HG02840 (cell line): ENCODE measurements at regions not wholly inside any gene's neighbourhood (a gene's known extent, or its start where the extent isn't known, plus 50 kb on each side); places are given as distances from the start of the nearest gene placed in this dataset.

Source experiments
- ATAC-seq: cut with Tn5 transposase; IDR thresholded peaks from one replicate; pipeline ENCODE4 v1.9.1; 2021; ENCODE audit warnings: mild to moderate bottlenecking, moderate library complexity, moderate number of reproducible peaks; ENCODE audit not compliant: unreplicated experiment, low FRiP score

DNA sequence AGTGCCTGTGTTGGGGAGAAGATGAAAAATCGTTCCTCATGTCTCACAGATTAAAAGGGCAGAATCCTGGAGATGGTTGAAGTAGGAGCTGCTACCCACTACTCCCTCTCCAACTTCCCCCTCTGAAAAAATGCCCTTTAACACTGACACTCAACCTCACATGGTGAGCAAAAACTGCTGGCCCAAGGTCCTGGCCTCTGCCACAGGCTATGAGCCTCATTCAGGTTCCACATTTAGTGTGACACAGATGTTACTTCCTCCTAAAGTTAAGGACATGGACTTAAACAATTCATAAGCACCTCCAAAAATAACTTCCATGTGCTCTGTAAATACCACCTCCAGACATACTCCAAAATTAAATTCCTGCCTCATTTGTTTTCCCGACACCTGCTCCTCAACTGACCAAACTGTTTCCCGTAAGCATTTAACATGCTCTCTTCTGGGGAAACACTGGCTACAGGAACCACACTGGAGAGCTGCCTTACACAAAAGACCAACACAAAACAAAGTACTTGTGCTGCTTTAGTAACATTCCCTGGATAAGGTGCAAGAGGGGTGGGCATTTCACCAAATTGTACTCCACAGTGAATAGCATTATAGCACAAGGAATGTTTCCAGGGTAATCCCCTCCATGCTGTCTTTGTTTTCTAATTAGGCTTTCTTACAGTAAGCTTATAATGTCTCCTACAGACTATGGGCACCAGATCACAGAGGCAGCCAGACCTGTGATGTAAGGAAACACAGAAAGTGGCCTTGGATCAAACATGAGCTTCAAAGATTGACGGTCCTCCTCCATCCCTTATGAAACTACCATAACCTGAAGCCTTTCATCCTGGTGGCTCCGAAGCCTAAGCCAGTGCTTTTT lies 57.0 kb downstream of the PHLDA1 start:
- ATAC-seq = no peak

DNA sequence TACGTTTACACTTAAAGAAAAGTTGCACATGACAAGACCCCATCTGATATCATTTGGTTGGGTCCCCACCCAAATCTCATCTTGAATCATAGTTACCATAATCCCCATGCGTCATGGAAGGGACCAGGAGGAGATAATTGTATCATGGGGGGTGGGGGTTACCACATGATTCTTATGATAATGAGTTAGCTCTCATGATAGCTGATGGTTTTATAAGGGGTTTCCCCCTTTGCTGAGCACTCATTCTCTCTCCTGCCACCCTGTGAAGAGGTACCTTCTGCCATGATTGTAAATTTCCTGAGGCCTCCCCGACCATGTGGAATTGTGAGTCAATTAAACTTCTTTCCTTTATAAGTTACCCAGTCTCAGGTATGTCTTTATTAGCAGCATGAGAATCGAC lies 60.3 kb downstream of the PHLDA1 start:
- ATAC-seq = no peak

DNA sequence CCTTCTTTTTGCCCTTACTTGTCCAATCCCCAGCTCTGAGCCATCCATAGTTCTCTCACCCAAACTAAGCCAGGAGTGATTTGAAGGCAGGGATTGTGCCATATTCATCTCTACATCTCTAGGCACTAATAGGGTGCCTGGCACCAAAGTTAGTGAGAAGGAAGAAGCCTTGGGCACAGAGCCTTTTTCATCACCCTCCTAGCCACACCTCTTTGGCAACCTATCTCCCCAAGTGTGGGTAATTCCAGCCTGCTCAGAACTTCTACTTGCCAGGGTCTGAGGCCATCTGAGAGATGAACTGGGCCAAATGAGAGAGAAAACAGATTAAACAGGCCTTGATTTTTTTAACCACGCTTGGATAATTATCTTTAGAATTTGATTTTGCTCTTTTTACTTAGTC lies 61.3 kb downstream of the PHLDA1 start:
- ATAC-seq = no peak

DNA sequence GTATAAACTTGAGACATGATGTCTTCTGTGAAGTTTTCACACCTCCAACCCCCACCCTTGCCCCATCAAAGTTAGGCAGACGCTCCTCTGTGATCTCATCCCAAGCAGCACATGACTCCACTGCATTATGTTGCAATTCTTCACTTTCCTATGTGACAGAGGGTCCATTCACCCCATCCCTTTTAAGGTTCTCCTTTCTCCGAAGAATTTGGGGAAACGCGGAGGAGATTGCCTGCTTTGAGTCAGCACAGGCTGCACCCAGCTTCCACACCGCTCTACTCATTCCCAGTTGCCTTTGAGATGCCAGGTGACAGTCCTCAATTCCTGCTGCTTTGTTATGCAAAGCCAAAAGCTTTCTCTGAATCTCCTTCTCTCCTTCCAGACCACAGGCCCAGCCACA lies 61.8 kb downstream of the PHLDA1 start:
- no peak for ATAC-seq

- no peak for ATAC-seq
These were observed 65.9 kb downstream of the PHLDA1 start for GRCh38 chr12:75965661-75966060.

- no peak for ATAC-seq
These were observed 67.4 kb downstream of the PHLDA1 start for GRCh38 chr12:75964150-75964549.

- no peak for ATAC-seq
These were observed 69.7 kb downstream of the PHLDA1 start for GRCh38 chr12:75961878-75962277.

GRCh38 chr12:75960954-75961661 lies 70.5 kb downstream of the PHLDA1 start:
- no peak for ATAC-seq

DNA sequence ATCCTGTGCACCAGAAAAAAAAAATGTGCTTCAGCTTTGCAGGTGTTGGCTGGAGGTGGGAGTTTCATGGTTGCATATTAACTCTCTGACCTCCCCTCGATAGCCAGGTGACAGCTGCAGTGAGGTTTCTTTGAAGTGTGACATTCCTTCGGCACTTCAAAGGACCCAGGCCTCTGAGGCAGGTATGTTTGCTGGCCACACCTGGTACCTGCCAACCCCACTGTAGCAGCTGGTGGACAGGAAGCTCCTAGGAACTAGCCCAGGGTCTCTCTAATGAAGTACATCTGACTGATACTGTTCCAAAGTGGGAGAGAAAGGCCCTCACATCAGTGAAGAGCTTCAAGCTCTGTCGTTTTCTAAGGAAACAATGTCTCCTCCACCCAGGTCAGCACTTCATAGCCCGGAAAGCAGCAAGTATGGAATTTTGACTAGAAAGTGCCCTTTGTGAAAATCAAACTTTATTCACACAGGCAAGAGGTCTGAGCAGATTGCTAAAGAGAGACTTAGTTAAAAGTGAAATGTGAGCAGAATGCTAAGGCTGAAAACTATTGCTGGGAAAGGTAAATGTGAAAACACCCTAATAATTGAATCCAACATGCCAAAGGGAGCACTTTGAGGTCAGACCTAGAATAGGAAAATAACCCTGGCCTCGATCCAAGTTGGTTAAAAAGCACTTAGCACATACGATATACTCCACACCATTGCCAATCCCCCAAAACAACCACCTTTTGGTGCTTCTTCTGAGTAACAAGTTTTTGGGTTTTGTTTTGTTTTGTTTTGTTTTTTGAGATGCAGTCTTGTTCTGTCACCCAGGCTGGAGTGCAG lies 71.3 kb downstream of the PHLDA1 start:
- ATAC-seq = no peak

GRCh38 chr12:75959506-75959905 lies 72.1 kb downstream of the PHLDA1 start:
- no peak for ATAC-seq

DNA sequence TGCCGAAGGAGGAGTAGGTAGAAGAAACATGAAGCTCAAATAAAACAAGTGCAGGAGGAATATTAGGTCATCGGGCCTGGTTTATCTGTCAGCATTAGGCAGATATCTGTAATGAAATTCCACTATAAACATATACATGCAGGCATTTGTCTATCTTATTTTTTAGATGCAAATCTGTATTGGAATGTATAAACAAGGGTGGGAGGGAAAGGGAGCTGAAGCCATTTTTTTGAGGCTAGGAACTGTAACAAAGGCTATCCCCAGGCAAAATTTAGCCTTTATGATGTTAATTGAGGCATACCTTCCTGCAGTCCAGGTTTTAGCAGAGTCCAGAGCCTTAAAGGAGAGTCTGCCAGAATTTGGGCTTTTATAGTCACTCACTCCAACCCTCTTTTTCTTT lies 72.5 kb downstream of the PHLDA1 start:
- no peak for ATAC-seq

DNA sequence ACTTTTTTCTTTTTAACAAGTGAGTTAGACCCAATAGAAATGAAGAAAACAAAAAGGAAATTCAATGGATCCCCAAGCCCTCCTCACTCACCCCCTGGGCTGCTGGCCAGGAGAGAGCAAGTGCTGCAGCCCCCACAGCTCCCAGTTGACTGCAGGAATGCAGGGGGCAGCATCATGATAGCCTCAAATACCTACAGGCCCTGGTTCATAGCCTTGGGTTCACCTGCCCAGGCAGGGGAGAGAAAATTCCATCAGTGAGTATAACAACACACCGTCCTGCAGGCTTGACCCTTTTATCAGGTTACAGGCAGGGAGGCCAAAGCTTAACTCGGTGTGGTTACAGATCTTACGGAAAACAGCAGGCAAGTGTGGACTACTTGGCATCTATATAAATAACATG lies 76.3 kb downstream of the PHLDA1 start:
- no peak for ATAC-seq

DNA sequence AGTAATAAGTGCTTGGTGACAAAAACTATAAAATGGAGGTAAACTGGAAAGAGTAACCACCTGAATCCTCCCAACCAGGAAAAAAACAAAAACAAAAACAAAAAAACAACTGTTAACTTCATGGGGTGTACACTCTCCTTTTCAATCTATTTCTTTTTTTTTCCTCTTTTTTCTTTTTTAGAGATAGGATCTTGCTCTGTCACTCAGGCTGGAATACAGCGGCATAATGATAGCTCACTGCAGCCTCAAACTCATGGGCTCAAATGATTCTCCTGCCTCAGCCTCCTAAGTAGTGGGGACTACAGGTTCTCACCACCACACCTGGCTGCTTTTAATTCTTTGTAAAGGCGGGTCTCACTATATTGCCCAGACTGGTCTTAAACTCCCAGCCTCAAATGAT lies 76.8 kb downstream of the PHLDA1 start:
- ATAC-seq = no peak

- ATAC-seq = no peak
These were observed 77.5 kb downstream of the PHLDA1 start for GRCh38 chr12:75954041-75954440.

DNA sequence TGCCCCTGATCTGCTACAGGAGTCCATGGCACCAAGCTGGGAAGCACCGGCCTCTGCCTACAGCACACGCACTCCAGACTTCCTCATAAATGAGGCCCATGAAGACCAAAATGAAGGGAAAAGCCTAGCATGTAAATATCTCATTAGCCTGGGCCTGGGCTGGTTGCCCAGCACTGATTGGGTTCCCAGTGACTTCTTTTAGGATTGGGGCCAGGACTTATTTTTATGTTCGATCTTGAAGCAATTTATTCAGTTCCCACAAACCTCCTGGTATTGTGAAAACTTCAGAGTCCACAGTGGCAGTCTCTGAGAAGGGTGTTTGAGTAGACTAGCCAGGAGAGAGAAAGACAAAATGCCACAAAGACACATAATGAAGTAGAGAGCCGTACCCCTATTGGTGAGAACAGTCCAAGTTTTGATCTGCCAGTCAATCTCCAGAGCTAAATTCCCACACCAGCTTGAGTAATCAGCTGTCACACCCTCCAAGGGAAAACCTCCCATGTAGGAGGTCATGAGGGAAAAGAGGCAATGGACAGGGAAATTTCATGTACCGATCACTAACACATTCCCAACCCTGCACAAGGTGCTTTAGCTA lies 78.2 kb downstream of the PHLDA1 start:
- ATAC-seq = no peak

DNA sequence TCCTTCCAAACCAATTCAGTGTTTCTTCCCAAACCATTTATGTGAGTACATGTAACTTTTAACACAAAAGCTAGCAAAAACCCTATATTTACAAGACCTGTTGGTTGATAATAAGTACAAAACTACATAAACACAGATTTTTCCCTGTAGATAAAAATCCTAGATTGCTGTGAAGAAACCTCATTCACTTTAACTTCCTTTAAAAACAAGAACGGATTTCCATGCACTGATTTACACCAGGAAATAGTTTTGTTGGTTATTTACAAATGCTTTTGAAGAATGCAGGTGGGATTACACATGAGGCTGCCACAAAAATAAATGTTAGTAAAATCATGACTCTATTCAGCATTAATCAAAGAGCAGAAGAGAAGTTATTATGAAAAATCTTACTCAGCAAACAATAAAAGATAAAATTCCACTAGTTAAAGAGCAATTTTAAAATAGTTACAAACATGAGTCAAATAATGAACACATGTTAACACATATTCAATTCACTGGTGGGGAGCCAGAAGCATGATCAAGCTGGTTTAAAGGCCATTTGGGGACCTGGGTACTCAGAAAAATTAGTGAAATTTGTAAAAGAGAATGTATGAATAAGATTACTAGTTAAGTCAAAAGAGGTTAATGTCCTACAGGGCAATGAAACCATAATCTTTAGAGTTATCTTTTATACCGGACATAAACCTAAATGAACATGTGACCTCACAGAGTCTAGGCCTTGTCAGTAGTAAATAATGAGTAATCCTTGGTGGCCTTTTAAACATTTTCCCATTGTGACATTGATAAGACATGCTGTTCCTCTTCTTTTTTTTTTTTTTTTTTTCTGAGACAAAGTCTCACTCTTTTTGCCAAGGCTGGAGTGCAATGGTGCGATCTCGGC lies 79.9 kb downstream of the PHLDA1 start:
- ATAC-seq = no peak

GRCh38 chr12:75947156-75947723 lies 84.3 kb downstream of the PHLDA1 start:
- no peak for ATAC-seq

DNA sequence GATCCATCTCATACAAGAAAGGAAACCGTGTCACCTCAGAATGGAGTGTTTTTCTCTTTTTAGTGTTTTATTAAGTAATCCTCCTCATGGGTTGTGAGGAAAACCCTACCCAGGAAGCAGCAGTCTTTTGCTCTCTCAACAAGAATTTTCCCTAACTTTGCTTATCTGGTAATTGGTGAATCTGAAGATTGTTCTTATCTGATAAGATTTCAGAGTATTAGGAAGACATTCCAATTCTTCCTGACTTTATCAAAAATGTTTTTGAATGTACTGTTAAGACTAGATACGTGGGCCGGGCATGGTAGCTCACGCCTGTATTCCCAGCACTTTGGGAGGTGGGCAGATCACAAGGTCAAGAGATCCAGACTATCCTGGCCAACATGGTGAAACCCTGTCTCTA lies 86.0 kb downstream of the PHLDA1 start:
- ATAC-seq = no peak

GRCh38 chr12:75944905-75945432 lies 86.6 kb downstream of the PHLDA1 start:
- no peak for ATAC-seq
